Amniotic stem cell (primary cell): ENCODE measurements at regions not wholly inside any gene's neighbourhood (a gene's known extent, or its start where the extent isn't known, plus 50 kb on each side); places are given as distances from the start of the nearest gene placed in this dataset.
"Not testable (repeated sequence)": the region's sequence is repeated elsewhere in the genome, so short reads cannot be mapped to it uniquely, and the experiment has no call there.

Source experiments
- DNase-seq: peaks from one replicate; lab custom pipeline; 2025; lab: John Stamatoyannopoulos, UW

DNA sequence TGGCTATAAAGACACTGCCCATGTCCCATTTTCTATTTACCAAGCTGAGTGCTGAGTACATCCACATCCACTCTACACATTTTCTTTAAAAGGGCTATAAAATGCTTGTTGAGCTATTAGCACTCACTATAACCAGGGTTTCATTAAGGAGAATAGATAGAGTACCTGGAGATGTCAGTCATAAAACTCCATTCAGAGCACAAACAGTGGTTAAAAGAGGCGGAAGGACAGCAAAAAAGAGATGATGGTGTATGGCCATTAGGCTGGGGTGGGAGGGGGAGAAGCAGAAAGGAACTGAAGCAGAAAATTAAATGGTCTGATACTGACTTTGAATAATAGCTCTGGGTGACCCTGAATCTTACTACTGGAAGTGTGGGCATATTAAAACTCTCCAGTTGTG lies 609.9 kb upstream of the MAP3K7 start:
- no peak for DNase-seq

- DNase-seq = no peak
These were observed 606.6 kb upstream of the MAP3K7 start for GRCh38 chr6:91193446-91193845.

GRCh38 chr6:91190041-91190440 lies 603.2 kb upstream of the MAP3K7 start:
- not testable (repeated sequence) for DNase-seq

DNA sequence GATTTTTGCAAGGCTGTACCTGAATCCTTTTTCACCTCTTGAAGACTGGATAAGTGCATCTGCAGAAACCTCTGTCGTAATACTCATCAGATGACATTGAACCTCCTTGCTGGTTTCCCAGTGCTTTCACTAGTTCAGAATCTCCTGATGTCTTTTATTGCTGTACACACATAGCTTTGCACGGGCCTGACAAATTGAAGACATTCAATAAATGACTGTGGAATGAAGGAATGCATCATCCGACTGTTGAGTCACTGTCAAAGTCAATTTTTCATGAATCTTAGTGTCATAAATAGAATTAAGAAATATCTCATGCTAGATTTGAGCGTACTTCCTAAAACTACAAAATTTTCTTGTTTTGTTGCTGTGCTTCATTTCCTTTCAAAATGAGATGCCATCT lies 598.2 kb upstream of the MAP3K7 start:
- DNase-seq = no peak

DNA sequence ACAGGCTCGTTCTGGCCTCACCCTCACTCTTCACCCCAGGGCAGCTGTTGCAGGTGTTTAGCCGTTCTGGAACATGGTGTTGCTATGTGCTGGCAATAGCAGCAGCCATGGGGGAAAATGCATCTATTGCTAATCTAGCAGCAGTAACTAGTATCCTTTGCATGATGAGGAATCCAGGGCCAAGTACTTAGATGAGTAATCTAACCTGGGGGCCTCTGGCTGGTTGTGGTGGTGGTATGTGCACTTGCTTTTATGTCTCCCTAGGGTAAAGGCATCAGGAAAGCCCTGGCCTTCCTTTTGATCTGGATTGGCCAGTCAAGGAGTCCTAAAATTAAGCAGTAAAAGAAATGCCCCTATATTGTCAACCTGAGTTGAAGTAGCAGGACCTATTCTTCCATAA lies 594.5 kb upstream of the MAP3K7 start:
- DNase-seq = no peak

GRCh38 chr6:91173651-91174050 lies 586.8 kb upstream of the MAP3K7 start:
- no peak for DNase-seq

GRCh38 chr6:91173186-91173585 lies 586.3 kb upstream of the MAP3K7 start:
- no peak for DNase-seq

DNA sequence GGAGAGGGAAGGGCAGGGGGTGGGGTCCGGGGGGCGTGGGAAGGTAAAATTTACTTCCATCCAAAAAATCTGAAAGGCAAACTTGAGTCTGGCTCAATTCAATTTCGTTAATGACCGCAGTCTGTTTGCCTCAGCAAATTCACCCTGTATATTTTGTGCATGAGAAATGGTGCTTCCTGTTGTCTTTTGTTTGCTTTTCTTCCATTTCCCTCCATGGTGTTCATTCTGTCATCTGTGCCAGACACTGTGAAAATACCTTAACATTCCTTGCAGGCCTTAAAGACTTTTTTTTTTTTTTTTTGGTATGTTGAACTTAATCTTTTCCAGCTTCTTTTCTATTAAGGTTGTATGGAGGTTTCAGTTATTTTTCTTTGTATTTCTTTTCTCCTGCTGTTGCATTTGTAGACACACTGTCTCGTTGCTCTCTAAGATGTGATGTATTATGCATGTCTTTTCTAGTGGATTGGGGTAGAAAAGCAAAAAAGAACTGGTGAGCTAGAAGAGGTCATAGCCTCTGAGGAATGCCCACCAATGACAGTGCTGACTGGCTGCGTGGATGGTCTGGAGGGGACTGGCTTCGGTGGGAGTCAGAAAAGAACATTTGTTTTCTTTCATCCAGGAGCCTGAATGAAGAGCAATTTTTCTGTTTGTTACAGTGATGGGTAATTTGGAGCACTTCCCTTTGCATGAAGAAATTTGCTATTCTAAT lies 585.0 kb upstream of the MAP3K7 start:
- no peak for DNase-seq

DNA sequence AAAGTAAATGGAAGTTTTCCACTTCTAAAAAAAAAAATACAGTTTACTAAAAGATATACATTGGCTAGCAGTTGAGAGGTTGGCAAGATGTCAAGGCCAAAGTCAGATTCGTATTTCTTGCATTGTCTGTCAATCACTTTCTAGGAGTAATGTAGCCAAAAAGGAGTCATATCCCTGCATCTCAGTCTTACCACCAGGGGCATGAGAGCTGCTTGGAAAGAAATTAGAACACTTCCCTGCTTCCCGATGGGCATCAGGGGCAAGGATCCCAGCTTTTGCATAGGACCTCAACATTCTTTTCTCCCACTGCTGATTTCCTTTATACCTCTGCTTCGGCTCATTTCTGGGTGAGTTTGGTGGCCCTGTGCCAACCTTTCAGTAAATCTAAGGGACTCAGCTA lies 581.0 kb upstream of the MAP3K7 start:
- DNase-seq = no peak

DNA sequence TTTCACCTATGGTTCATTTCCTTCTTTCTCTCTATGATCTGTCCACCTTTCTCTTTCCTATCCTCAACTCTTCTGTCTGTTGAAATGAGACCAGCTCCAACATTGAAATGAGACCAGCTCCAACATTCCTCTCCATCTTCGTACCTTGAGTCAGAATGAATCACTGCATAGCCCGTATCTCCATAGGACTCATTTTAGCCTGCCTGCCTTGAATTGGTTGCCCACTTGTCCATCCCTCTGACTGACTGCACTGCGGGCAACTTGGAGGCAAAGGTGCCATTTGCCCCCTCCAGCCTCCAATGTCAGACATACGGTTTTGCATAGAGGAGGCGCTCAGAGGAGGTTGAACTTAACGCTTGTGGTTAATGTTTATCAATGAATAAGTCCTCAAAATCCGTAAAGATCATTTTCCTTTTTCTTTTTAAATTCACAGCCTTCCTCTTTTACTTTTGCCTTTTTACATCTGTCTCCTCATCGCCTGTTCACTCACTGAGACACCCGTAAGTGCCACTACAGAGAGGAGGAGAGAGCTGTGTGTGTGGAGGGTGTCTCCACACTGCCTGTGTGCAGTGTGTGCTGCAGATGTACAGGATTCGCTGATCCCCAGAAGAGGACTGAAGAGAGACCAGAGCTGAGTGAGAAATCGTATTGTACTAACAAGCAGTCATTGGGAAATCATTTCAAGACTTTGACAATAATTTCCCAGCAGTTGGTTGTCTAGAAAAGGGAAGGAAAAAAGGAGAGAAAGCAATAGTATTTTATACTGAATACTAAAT lies 579.6 kb upstream of the MAP3K7 start:
- DNase-seq = no peak

DNA sequence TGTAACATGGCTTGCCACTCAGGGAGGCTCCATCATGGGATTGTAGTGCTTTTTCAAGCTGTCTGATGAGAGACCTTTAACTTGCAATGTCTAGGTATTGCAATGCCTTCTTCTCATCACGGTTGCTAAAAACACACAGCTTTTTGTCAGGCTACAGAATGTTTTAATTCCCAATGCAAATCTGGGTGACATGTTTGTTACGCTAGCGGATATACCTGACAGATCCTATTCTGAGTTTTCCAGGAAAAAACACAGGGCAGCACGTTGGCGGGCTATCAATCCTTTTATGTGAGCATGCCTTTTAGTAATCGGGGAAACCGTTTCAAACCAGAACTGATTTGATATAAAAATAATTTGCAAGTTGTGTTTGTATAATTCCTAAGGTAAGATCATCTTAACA lies 577.2 kb upstream of the MAP3K7 start:
- DNase-seq = no peak

DNA sequence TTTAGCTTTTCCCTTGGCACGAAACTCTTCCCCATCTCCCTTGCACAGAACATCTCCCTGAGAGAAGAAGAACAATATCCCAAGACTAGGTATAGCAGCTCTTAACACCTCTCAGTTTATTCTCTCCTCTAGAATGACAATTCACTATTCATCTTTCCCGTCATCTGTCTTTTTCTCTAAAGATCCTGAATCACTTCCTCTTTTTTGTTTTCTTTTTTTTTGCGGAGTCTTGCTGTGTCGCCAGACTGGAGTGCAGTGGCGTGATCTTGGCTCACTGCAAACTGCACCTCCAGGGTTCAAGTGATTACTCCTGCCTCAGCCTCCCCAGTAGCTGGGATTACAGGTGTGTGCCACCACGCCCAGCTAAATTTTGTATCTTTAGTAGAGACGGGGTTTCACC lies 574.4 kb upstream of the MAP3K7 start:
- no peak for DNase-seq

DNA sequence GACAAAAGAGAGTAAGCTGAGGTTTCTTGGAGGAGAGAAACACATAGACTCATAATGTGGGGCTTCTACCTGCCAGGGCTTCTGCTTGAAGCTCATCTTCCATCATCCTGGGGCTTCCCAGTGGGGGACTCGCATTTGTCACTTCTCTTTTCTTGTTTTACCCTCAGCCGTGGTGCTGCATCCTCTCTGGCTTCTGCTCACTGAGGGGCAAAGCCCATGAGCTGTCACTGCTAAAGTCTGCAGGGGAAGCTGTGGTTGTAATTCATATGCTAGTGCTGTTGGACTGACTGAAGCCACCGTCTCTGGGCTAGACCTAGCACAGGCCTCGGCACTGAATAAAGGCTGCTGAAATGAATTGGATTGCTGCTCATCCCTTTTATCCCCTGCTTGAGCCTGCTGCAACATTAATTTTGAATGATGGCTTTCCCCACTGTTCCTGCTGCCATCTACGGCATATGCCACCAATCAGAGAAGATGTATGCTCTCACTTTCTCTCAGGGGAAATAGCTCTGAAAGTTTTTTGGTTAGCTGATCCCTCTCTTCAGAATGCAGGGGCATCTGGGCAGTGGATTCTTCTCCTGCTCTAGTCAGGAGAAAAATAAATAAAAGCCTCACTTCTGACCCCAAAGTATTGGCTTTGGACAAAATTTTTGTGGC lies 568.4 kb upstream of the MAP3K7 start:
- DNase-seq = no peak

DNA sequence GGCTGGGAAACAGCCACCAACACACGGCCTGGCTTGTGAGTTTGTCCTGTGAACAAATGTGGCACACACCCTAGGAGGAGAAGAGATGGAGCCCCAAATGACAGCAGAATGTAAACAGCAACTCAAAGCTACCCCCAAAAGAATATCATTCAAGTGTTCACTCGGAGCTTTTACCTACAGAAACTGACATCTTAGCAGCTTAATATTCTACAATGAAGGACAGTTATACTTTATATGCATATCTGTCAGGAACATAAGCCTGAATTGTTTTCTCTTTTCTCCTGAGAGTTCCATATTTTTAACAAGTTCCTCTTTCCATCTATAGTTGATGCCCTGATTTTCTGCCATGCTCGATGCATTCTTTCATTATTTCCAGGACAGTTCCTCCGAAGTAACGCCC lies 566.0 kb upstream of the MAP3K7 start:
- DNase-seq = no peak

DNA sequence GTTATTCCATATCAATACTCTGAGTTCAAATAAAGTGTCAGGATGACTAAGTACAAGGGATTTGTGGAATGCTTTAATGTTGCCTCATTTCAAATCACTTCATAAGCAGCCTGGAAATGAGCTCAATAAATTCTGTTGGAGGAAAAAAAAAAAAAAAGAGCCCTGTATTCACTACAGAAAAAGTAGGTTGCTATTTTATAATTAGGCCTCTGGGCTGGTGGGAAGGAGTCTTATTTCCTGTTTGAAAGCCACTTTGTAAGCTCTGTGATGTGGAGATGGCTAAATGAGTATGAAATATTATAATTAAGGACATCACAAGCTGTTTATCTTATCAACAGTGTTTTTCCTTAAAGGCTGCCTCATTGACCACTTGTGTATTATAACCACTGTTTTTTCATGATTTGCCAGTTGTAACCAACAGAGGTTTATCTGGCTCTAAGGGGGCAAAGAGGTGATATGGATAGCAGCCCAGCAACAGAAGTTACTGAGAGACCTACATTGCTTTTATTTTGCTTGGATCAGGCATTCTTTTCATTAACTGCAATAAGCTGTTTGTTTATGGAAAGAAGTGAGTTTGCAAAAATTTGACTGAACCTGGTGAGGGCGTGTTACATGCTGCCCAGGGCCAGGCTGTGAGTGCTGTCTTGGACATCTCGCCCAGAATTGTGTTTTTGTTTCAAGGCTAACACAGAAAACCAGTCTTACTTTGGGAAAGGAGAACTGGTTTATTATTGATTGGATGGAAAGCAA lies 563.3 kb upstream of the MAP3K7 start:
- DNase-seq = no peak

- DNase-seq = no peak
These were observed 562.5 kb upstream of the MAP3K7 start for GRCh38 chr6:91149246-91149955.

DNA sequence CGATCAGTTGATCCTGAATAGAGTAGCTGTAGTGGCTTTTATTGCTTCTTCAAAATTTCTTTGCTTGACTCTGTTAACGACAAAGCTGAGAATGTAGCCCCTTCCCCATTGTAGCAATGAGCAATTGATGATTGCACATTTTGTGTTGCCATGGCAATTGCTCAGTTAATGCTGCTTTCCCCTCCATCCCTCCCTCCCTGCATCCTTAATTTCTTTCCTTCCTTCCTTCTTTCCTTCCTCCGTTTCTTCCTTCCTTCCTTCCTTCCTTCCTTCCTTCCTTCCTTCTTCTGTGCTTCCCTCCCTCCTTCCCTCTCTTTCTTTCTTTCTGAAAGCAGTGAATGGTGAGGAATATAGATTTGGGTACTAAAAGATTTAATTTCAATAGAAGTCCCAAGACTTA lies 557.3 kb upstream of the MAP3K7 start:
- DNase-seq = no peak

GRCh38 chr6:91142154-91142553 lies 555.3 kb upstream of the MAP3K7 start:
- no peak for DNase-seq

DNA sequence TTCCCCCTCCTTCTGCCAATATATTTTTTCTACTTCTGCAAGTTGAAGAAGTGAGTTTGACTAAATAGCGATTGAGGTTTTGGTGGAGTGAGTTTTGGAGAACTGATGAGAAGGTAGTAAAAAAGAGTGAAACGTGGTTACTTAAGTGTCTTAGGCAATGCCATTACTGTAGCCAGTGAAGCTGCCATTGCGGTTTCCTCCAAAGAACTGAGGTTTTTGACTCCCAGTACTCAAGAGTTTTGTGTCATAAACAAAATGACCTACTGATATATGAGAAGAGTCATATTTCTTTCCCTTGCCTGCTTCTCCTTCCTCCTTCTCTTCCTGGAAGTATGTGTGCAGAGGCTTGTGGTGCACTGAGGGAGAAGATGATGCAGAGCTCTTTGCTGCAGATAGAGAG lies 554.5 kb upstream of the MAP3K7 start:
- no peak for DNase-seq

DNA sequence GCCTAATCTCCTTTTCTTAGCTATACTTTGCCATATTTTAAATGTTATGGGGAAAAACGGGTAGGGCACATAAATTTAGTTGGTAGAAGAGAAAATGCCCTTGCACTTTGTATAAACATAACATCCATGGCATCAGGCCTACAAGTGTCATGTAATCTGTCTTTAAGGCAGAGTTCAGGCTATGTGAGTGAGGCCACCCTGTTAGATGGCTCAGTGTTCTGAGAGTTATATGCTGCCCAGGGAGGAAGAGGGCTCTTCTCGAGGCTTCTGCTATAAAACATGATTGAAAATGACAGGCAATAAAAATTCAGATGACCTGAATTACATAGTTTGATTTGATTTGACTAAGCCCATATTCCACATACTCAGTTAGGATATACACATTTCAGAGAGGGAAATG lies 553.6 kb upstream of the MAP3K7 start:
- no peak for DNase-seq

DNA sequence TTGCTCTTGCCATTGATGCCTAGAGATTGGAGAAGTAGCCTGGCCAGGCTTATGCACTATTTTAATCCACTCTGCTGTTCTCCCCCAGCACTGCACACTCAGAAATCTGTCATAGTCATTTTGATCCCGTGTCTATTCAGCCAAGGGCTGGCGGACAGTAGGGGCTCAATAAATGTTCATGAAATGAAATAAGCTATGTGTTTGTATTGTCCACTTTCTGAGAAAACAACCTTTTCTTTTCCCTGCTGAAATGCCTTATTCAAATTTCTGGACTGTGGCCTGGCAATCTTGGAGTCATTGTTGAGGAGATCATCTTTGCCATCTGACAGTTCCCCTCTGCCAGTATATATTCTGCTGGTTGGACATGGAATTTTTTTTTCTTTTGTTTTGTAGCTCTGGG lies 550.4 kb upstream of the MAP3K7 start:
- DNase-seq = no peak
